HUES64 (cell line): ENCODE measurements at regions not wholly inside any gene's neighbourhood (a gene's known extent, or its start where the extent isn't known, plus 50 kb on each side); places are given as distances from the start of the nearest gene placed in this dataset.
"Not testable (repeated sequence)": the region's sequence is repeated elsewhere in the genome, so short reads cannot be mapped to it uniquely, and the experiment has no call there.

Experiments
- H3K27ac ChIP-seq: 2 replicates; pipeline ENCODE4 v1.7.0; 2013; ENCODE audit warnings: low read depth, low read length, inconsistent platforms
- H3K27me3 ChIP-seq: 2 replicates; pipeline ENCODE4 v1.6.1; 2013; ENCODE audit warnings: mild to moderate bottlenecking, low read length; ENCODE audit not compliant: insufficient read depth
- H3K36me3 ChIP-seq: 2 replicates; pipeline ENCODE4 v1.6.1; 2013; ENCODE audit warnings: mild to moderate bottlenecking, low read length; ENCODE audit not compliant: insufficient read depth
- H3K4me1 ChIP-seq: 2 replicates; pipeline ENCODE4 v1.6.1; 2013; ENCODE audit warnings: mild to moderate bottlenecking, low read length, moderate library complexity; ENCODE audit not compliant: insufficient read depth
- H3K4me3 ChIP-seq: 2 replicates; pipeline ENCODE4 v1.5.1; 2013; ENCODE audit warnings: mild to moderate bottlenecking, low read length, moderate library complexity
- H3K9ac ChIP-seq: 2 replicates; pipeline ENCODE4 v1.6.1; 2013; ENCODE audit warnings: mild to moderate bottlenecking, low read depth, low read length
- H3K9me3 ChIP-seq: 2 replicates; pipeline ENCODE4 v1.6.1; 2013; ENCODE audit warnings: low read depth, low read length; ENCODE audit not compliant: insufficient read depth
- WGBS: fragments of 150-250, 120-280 bp; methylation state at CpG from one replicate; pipeline ENCODE4 v1.1.7; 2013; ENCODE audit warnings: missing lambda C conversion rate; 5-methylcytosine and 5-hydroxymethylcytosine counted together

DNA sequence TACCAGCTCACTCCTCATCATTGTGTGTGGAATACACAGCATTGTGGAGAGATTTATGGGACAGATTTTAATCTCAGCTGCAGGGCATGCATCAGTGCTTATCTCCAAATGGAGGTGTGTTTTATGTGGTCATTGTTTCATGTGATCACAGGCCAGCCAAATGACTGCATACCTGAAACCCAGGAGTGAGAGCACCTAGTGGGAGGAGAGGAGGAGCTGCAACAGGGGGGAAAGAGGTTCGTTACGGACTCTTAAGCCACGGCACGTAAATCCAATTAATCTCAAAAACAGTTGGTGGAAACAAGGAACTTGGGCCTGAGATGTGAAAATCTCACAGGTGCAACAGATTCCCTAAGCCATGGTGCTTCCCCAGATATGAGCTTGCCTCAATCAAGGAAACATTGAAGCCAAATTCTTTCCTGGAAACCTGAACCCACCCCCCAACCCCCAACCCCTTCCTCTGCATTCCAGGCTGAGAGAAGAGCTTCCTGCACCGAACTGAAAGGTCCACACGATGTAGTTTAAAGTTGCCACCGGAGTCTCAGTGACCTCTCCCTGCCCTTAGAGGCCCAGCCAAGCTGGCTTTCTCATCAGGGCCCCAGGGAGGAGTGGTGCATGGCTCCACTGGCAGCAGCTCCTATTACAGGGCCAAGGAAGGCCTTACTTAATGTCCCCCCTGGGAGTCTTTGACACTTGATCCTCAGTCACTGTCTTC lies 167.4 kb downstream of the C1D start:
- Histone ChIP-seq H3K9ac (no peak overlapping the region), H3K4me3 (0 out of 2 replicates have a peak overlapping the region, but pooled peaks have one; percentile 5), H3K27ac (no peak overlapping the region), H3K4me1 (peaks cover 22% of the 10 kb centered on the region), H3K27me3 (peaks cover 16% of the 10 kb centered on the region; the same call in 1 of the 2 replicates), H3K36me3 (no peaks in the 10 kb centered on the region), H3K9me3 (no peaks in the 10 kb centered on the region)
- 32% methylated on average over 7 of the region's 7 CpGs for WGBS

DNA sequence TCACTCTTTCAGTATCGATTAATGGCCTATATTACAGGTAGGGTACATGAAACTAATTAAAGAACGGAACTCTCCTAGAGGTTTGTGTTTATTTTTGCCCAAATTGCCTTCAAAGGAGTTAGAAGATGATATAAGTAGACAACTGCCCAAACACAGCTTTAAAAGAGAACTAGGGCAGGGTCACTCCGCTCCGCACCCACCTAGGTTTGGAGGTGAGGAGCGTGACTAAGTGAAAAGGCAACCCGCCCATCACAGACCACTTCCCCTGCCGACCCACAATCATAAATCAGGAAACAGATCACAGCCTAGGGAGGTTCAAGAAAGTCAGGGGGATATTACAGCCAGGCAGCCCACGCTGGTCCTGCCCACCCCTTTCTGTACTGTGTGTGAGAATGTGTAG lies 166.7 kb downstream of the C1D start:
- H3K36me3 ChIP-seq = no peaks in the 10 kb centered on the region
- peaks cover 16% of the 10 kb centered on the region; the same call in 1 of the 2 replicates for H3K27me3 ChIP-seq
- WGBS = 91% methylated on average over 7 of the region's 8 CpGs
- H3K27ac ChIP-seq = no peak overlapping the region
- no peak overlapping the region for H3K4me3 ChIP-seq
- H3K9ac ChIP-seq = no peak overlapping the region
- H3K9me3 ChIP-seq = no peaks in the 10 kb centered on the region; the same call in 1 of the 2 replicates
- H3K4me1 ChIP-seq = peaks cover 22% of the 10 kb centered on the region

DNA sequence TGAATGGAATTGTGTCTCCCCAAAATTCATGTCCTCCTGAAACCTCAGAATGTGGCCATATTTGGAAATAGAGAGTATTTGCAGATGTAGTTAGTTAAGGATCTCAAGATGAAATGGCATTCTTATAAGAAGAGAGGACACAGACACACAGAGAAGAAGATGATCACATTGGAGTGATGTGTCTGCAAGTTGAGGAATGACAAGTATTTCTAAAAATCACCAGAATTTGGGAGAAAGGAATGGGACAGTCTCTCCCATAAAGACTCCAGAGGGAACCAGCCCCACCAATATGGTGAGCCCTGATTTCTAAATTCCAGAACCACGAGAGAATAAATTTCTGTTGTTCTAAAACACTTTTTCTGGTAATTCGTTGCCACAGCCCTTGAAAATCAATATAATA lies 166.3 kb downstream of the C1D start:
- no peaks in the 10 kb centered on the region for H3K36me3 ChIP-seq
- H3K27ac ChIP-seq = no peak overlapping the region
- 85% methylated on average over 2 of the region's 2 CpGs for WGBS
- peaks cover 16% of the 10 kb centered on the region; the same call in 1 of the 2 replicates for H3K27me3 ChIP-seq
- H3K4me1 ChIP-seq = peaks cover 22% of the 10 kb centered on the region
- peaks cover 3% of the 10 kb centered on the region; the same call in 1 of the 2 replicates for H3K9me3 ChIP-seq
- H3K4me3 ChIP-seq = no peak overlapping the region
- H3K9ac ChIP-seq = no peak overlapping the region

DNA sequence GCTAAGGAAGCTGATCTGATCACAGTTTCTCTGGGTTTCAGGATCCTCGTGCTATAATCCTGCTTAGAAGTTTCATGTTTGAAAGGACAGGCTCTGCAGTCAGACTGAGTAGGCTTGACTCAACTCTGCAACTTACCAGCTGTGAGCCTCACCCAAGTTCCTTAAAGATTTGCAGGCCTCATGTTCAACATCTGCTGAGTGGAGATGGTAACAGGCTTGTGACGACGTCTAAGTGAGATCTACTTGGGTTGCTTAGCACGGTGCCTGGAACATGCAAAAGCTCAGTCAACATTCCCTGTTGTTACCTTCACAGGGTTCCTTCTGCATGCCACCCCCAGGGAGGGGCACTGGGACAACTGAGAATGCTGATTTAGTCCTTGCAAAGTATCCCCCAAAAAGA lies 164.2 kb downstream of the C1D start:
- WGBS = 64% methylated on average over 4 of the region's 4 CpGs
- Histone ChIP-seq H3K4me1 (peaks cover 25% of the 10 kb centered on the region), H3K4me3 (no peak overlapping the region), H3K27ac (no peak overlapping the region), H3K36me3 (no peaks in the 10 kb centered on the region), H3K27me3 (peaks cover 16% of the 10 kb centered on the region; the same call in 1 of the 2 replicates), H3K9ac (no peak overlapping the region), H3K9me3 (peaks cover 5% of the 10 kb centered on the region; the same call in 1 of the 2 replicates)

- WGBS = 34% methylated on average over 4 of the region's 5 CpGs
These were observed 163.6 kb downstream of the C1D start for GRCh38 chr2:67899187-67899586.

DNA sequence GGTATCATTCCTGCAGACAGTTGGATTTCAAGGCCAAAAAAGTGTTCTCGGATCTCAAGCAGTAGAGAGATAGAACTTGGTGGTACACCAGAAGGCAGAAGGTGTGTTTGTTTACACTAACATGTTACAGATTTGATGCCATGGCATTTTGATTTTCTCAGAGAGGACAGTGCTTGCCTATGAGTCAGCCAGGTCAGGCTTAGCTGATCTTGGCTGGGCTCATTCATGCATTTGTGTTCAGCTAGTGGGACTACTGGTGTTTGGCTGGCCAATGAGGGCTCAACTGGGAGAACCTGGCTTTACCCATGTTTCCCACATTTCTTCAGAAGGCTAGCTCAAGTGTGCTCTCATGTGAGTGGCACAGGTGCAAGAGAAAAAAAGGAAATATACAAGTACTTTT lies 162.0 kb downstream of the C1D start:
- no peak overlapping the region for H3K4me3 ChIP-seq
- H3K4me1 ChIP-seq = peaks cover 16% of the 10 kb centered on the region
- no peak overlapping the region for H3K27ac ChIP-seq
- peaks cover 5% of the 10 kb centered on the region; the same call in 1 of the 2 replicates for H3K9me3 ChIP-seq
- no peaks in the 10 kb centered on the region for H3K36me3 ChIP-seq
- 93% methylated on average over 1 of the region's 1 CpG for WGBS
- H3K9ac ChIP-seq = no peak overlapping the region
- H3K27me3 ChIP-seq = peaks cover 16% of the 10 kb centered on the region; the same call in 1 of the 2 replicates

More at GRCh38 chr2:67899187-67899586, 163.6 kb downstream of the C1D start:
- H3K27me3 ChIP-seq = peaks cover 16% of the 10 kb centered on the region; the same call in 1 of the 2 replicates
- H3K9me3 ChIP-seq = peaks cover 5% of the 10 kb centered on the region; the same call in 1 of the 2 replicates
- no peak overlapping the region for H3K27ac ChIP-seq
- peaks cover 25% of the 10 kb centered on the region for H3K4me1 ChIP-seq
- H3K9ac ChIP-seq = no peak overlapping the region
- no peak overlapping the region for H3K4me3 ChIP-seq
- H3K36me3 ChIP-seq = no peaks in the 10 kb centered on the region

- Histone ChIP-seq H3K4me3 (no peak overlapping the region), H3K36me3 (no peaks in the 10 kb centered on the region), H3K4me1 (peaks cover 4% of the 10 kb centered on the region; the same call in 1 of the 2 replicates), H3K9me3 (peaks cover 5% of the 10 kb centered on the region; the same call in 1 of the 2 replicates), H3K9ac (no peak overlapping the region), H3K27ac (no peak overlapping the region), H3K27me3 (no peaks in the 10 kb centered on the region)
- 82% methylated on average over 3 of the region's 3 CpGs for WGBS
These were observed 158.2 kb downstream of the C1D start for GRCh38 chr2:67904566-67904965.

- Histone ChIP-seq H3K9me3 (peaks cover 5% of the 10 kb centered on the region; the same call in 1 of the 2 replicates), H3K4me1 (peaks cover 4% of the 10 kb centered on the region; the same call in 1 of the 2 replicates)
- whole genome bisulfite sequencing = 93% methylated on average over 4 of the region's 4 CpGs
These were observed 157.8 kb downstream of the C1D start for GRCh38 chr2:67904966-67905365.

DNA sequence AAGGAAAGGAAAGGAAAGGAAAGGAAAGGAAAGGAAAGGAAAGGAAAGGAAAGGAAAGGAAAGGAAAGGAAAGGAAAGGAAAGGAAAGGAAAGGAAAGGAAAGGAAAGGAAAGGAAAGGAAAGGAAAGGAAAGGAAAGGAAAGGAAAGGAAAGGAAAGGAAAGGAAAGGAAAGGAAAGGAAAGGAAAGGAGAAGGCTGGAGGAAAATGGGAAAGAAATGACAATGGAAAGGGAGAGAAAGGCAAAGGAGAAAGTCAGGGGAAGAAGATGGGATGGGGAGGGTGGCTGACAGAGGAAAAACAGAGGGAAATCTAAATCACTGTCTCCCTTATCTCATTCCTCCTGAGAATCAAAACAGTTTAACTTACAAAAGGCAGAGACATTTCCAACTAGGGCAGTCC lies 156.3 kb downstream of the C1D start:
- H3K4me3 ChIP-seq, H3K36me3 ChIP-seq, H3K4me1 ChIP-seq, H3K9me3 ChIP-seq, H3K27ac ChIP-seq, H3K9ac ChIP-seq, H3K27me3 ChIP-seq: not testable (repeated sequence)

More at GRCh38 chr2:67904966-67905365, 157.8 kb downstream of the C1D start:
- H3K4me3 ChIP-seq = no peak overlapping the region
- no peaks in the 10 kb centered on the region for H3K36me3 ChIP-seq
- no peak overlapping the region for H3K9ac ChIP-seq
- no peaks in the 10 kb centered on the region for H3K27me3 ChIP-seq
- H3K27ac ChIP-seq = no peak overlapping the region

DNA sequence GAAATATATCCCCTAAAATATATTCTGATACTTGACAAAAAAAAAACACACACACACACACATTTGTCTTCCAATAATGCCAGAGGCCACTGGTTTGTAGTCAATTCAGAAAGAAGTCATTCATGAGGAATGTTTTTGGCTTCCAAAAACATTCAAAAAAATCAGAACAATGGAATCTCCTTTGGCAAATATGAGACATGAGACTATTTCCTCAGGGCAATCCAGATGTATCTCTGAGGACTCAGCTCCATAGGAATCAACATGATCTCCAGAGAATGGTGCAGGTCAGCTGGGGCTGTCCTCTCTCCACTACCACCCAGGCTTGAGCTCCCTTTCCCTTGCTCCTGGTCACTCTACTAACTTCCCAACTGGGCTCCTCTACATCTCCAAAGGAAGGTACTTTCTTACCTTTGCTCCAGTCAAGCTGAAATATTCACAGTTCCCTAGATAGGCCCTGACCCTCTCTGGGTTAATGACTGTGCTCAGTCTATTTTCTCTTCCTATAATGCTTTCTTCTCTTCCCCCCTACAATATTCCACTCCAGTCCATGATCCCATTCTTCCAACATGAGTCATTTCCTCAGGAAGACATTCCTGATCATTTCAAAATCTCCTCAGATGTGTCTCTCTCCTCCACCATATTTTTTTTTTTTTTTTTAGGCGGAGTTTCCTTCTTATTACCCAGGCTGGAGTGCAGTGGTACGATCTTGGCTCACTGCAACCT lies 145.3 kb downstream of the C1D start:
- Histone ChIP-seq H3K27me3 (no peaks in the 10 kb centered on the region), H3K9ac (no peak overlapping the region), H3K4me3 (no peak overlapping the region), H3K9me3 (no peaks in the 10 kb centered on the region), H3K4me1 (peaks cover 17% of the 10 kb centered on the region), H3K36me3 (no peaks in the 10 kb centered on the region), H3K27ac (no peak overlapping the region)
- whole genome bisulfite sequencing = 93% methylated on average over 2 of the region's 2 CpGs

DNA sequence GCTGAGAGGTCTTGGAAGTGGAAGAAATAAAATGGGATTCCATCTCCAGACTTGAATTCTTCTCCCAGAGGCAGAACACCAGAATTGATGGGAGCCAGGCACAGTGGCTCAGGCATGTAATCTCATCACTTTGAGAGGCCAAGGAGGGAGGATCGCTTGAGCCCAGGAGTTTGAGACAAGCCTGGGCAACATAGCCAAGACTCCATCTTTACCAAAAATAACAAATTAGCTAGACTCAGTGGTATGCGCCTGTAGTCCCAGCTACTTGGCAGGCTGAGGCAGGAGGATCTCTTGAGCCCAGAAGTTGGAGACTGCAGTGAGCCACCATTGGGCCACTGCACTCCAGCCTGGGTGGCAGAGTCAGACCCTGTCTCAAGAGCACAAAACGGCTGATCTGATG lies 144.3 kb downstream of the C1D start:
- WGBS = 93% methylated on average over 3 of the region's 3 CpGs
- no peaks in the 10 kb centered on the region for H3K27me3 ChIP-seq
- H3K27ac ChIP-seq = no peak overlapping the region
- peaks cover 21% of the 10 kb centered on the region for H3K4me1 ChIP-seq
- H3K9ac ChIP-seq = no peak overlapping the region
- H3K36me3 ChIP-seq = no peaks in the 10 kb centered on the region
- H3K4me3 ChIP-seq = no peak overlapping the region
- no peaks in the 10 kb centered on the region for H3K9me3 ChIP-seq
